Astrocyte of the hippocampus (primary cell): ENCODE measurements at regions not wholly inside any gene's neighbourhood (a gene's known extent, or its start where the extent isn't known, plus 50 kb on each side); places are given as distances from the start of the nearest gene placed in this dataset.

ENCODE experiments used
- DNase-seq: peaks from one replicate; pipeline ENCODE4 v3.0.0; 2011; ENCODE audit warnings: low read depth, low spot score

DNA sequence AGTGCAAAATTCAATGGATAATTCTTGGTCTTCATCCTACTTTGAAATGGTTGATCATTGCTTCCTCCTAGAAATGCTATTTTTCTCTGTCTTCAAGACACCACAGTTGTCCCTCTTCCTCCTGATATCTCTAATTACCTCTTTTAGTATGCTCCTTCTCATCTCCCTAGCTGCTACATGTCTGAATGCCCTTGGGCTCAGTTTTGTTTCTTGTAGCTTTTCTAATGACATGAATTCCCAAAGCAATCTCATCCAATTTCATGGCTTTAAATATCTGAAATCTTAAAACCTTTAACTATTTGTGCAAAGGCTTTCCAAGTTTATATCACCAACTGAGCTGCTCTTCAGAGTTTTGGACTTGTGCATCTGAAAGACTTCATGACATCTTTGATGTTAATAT lies 120.2 kb upstream of the RGS17 start:
- DNase-seq = no peak

DNA sequence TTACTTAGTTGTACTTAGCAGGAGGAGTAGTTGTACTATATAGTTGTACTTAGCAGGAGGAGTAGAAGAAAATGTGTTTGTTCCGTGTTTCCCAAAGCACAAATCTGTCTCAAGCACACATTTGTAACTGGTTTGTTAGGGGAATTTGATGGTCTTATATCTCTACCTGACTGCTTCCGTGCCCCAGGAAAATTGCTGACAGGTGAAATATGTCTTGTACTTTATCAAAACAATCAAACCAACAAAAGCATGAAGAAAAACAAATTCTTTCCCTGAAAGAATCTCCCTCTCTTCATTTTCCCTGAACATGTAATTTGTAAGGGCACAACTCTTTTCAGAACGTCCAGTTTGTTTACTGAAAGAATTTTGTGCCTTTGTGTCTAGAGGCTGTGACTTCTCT lies 106.6 kb upstream of the RGS17 start:
- no peak for DNase-seq

- peak; percentile 63 for DNase-seq
Observed at GRCh38 chr6:153231048-153231646, 100.1 kb upstream of the RGS17 start.

DNA sequence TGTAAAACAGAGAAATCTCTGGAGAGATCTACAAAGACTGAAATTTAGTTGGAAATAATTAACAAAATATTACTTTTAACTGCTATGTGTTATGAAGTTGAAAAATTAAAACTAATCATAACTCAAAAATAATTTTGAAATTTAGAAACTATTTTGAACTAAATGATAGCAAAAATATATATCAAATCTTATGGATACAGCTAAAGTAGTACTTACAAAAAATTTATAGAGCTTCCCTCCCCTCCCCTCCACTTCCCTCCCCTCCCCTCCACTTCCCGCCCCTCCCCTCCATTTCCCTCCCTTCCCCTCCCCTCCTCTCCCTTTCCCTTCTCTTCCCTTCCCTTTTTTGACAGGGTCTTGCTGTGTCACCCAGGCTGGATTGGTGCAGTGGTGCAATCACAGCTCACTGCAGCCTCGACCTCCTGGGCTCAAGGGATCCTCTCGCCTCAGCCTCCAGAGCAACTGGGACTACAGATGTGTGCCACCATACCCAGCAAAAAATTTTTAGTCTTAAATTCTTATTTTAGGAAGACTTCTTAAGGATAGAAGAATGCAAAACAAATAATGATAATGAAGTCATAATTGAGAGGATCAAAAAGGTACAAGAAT lies 87.2 kb upstream of the RGS17 start:
- DNase-seq = no peak

DNA sequence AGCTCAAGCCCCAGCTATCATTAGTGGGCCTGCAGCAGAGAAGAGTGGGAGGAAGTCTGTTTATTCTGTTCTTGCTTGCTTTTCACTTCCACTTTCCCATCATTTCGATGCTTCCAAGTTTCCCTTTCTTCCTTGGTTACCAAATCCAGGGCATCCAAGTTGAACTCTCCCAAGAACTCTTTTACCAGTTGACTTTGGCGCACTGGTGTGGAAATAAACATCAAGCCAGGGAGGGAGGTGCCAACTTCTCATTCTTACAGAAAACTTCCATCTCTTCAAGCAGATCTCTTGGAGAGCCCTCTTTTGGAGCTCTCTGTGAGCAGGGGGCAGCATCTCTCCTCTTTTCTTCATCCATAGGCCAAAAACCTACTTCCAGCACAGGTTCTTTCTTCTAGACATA lies 85.7 kb upstream of the RGS17 start:
- no peak for DNase-seq

- no peak for DNase-seq
Observed at GRCh38 chr6:153215242-153215641, 84.2 kb upstream of the RGS17 start.

DNA sequence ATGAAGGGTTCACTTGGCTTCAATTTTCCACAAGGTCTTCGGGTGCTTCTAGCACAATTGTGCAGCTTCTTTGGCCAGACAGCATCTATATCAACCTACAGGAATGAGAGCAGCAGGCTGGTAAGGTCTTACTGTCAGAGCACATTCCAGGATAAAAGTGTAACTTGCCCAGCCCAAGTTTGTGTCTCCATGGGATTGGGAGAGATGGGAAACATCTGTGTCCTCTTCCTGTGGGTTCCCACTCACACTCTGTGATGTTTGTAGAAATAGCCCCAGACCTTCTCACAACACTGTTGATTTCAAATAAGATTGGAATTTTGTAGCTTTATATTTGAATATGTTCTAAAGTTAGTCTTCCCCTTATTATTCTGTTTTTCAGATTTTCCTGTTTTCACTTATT lies 83.4 kb upstream of the RGS17 start:
- DNase-seq = no peak

GRCh38 chr6:153210083-153210482 lies 79.0 kb upstream of the RGS17 start:
- DNase-seq = peak; percentile 35

- DNase-seq = no peak
Observed at GRCh38 chr6:153208706-153209105, 77.6 kb upstream of the RGS17 start.

GRCh38 chr6:153207617-153208016 lies 76.5 kb upstream of the RGS17 start:
- no peak for DNase-seq

DNA sequence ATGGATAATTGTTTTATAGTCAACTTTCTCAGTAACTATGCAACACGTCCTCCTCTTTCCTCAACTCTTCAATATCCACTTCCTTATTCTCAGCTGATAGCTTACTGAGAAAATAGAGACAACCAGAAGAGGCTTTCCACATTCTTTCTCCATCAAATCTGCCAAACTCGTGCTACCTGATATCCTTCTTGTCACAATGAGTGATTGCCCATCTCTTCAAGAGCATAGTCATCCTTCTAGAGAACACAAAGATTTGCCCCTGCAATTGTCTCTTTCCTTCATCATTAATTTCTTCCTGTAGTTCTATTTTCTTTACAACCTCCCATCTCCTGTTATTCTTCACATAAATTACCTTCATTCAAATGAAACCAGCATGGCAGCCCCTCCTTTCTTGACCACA lies 75.9 kb upstream of the RGS17 start:
- no peak for DNase-seq

DNA sequence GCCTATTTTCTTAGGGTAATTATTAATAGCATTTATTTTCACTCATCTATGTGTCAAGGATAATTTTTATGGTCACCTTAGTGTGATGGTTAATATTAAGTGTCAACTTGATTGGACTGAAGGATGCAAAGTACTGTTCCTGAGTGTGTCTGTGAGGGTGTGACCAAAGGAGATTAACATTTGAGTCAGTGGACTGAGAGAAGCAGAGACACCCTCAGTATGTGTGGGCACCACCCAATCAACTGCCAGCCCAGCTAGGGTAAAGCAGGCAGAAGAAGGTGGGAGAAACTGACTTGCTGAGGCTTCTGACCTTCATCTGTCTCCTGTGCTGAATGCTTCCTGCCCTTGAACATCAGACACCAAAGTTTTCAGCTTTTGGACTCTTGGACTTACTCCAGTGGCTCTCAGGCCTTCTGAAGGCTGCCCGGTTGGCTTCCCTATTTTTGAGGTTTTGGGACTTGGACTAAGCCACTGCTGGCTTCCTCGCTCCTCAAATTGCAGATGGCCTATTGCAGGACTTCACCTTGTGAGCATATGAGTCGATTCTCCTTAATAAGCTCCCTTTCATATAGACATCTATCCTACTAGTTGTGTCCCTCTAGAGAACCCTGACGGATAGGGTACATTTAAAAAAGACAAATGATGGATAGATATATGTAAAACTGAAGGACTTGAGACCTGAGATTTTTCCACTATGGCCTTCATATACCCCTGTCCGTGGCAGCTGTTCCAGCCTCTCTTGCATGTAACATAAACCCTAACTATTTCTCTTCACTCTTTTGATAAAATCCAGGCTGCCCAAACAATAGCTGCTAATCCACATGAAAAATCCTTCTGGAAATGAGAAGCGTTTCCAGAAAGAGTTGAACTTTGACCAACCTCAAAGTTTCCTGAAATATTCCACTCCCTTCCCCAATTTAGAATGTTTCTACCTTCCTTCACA lies 62.1 kb upstream of the RGS17 start:
- no peak for DNase-seq

DNA sequence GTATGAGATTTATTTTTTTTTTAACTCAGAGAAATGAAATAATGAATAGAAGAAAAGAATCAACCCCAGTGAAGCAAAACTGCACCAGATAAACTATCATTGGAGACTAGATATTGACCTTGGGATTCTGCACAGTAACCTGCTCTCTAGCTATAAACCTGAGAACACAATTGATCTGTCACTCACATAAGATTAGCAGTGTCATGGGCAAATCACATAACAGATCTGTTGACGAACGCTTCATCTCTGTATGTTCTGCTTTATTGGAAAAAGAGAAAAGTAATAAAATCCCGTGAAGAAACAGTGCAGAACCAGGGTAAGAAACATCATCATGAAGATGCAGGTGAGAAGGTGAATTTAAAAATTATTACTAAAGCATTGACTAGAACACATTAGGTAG lies 52.8 kb upstream of the RGS17 start:
- no peak for DNase-seq
